Fibroblast of lung (primary cell): ENCODE measurements at regions not wholly inside any gene's neighbourhood (a gene's known extent, or its start where the extent isn't known, plus 50 kb on each side); places are given as distances from the start of the nearest gene placed in this dataset.

Experiments
- DNase-seq, 2 donors: peaks; one replicate each; pipeline versions ENCODE4 v3.0.0 to v3.0.0-alpha.2; 2010; ENCODE audit warnings: low read depth in 2 of 2
- H2AFZ ChIP-seq: 2 replicates; pipeline ENCODE4 v1.5.1; 2012; ENCODE audit warnings: low read length, control low read depth, inconsistent platforms
- H3K27ac ChIP-seq: 2 replicates; pipeline ENCODE4 v1.5.1; 2011; ENCODE audit warnings: low read length, control low read depth; ENCODE audit not compliant: insufficient read depth
- H3K27me3 ChIP-seq: 2 replicates; pipeline ENCODE4 v1.5.1; 2011; ENCODE audit warnings: mild to moderate bottlenecking, low read length; ENCODE audit not compliant: control insufficient read depth, insufficient read depth
- H3K36me3 ChIP-seq: 2 replicates; pipeline ENCODE4 v1.5.1; 2011; ENCODE audit warnings: low read length; ENCODE audit not compliant: control insufficient read depth, insufficient read depth
- H3K4me1 ChIP-seq: 2 replicates; pipeline ENCODE4 v1.5.1; 2011; ENCODE audit warnings: low read length; ENCODE audit not compliant: control insufficient read depth, insufficient read depth; ENCODE audit errors: extremely low read depth
- H3K4me2 ChIP-seq: 2 replicates; pipeline ENCODE4 v1.5.1; 2011; ENCODE audit warnings: low read length, control low read depth; ENCODE audit not compliant: insufficient read depth; ENCODE audit errors: extremely low read depth
- H3K4me3 ChIP-seq, 4 experiments: fragments of 200-600 bp in 1 of 4; sonication (generic) in 1 of 4; replicated peaks in 1 of 4; 2 replicates each; pipeline ENCODE4 v1.5.1; 2011 to 2016; ENCODE audit warnings: low read length in 4 of 4, low read depth in 3 of 4, mild to moderate bottlenecking in 3 of 4, control low read depth in 2 of 4, inconsistent platforms in 1 of 4, mixed read lengths in 1 of 4; ENCODE audit not compliant: insufficient read depth in 1 of 4; ENCODE audit errors: control extremely low read depth in 1 of 4
- H3K79me2 ChIP-seq: 2 replicates; pipeline ENCODE4 v1.5.1; 2012; ENCODE audit warnings: mild to moderate bottlenecking, low read length, inconsistent platforms; ENCODE audit not compliant: control insufficient read depth, insufficient read depth
- H3K9ac ChIP-seq: 2 replicates; pipeline ENCODE4 v1.5.1; 2011; ENCODE audit warnings: mild to moderate bottlenecking, low read length, control low read depth; ENCODE audit not compliant: insufficient read depth
- H3K9me3 ChIP-seq: 2 replicates; pipeline ENCODE4 v1.5.1; 2012; ENCODE audit warnings: low read depth, low read length; ENCODE audit not compliant: control insufficient read depth, insufficient read depth
- H4K20me1 ChIP-seq: 2 replicates; pipeline ENCODE4 v1.5.1; 2011; ENCODE audit warnings: low read length; ENCODE audit not compliant: control insufficient read depth, insufficient read depth; ENCODE audit errors: extremely low read depth
- CTCF ChIP-seq, 2 donors: IDR thresholded peaks in 1 of 2; conservative IDR thresholded peaks in 1 of 2; 1 replicate in 1 of 2; 2 replicates in 1 of 2; pipeline ENCODE4 v1.5.1; 2011 to 2012; ENCODE audit warnings: low read length in 2 of 2, control low read depth in 1 of 2, inconsistent platforms in 1 of 2, low read depth in 1 of 2, mild to moderate bottlenecking in 1 of 2
- EZH2 ChIP-seq: IDR thresholded peaks from 2 replicates; pipeline ENCODE4 v1.5.1; 2012; ENCODE audit warnings: low read length, control low read depth, mild to moderate bottlenecking; ENCODE audit errors: missing control alignments

DNA sequence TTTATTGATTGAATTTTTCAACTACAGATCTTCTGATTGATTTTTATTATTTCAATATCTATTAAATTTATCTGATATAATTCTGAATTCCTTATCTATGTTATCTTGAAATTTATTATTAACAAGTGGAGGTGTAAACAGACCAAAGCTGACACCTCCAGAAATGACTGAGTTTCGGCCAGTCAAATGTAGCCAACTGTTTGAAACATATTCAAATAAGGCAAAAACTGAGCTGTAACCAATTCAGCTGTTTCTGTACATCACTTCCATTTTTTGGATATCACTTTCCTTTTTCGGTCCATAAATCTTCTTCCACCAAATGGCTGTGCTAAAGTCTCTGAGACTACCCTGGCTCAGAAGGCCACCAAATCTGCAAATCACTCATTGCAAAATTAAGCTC, 2127.3 kb upstream of the AGA start:
- Histone ChIP-seq H3K9ac (no peak overlapping the region), H2AFZ (no peak overlapping the region), H3K4me3 (no peak overlapping the region), H3K79me2 (no peaks in the 10 kb centered on the region), H3K4me2 (no peak overlapping the region), H3K4me1 (no peaks in the 10 kb centered on the region), H3K9me3 (no peaks in the 10 kb centered on the region), H4K20me1 (no peaks in the 10 kb centered on the region), H3K27ac (no peak overlapping the region), H3K36me3 (no peaks in the 10 kb centered on the region), H3K27me3 (no peaks in the 10 kb centered on the region)
- no peak for TF ChIP-seq EZH2
- TF ChIP-seq CTCF (conservative IDR thresholded peaks at IDR 0.05 in 1 of 2, IDR thresholded peaks at IDR 0.05 in 1 of 2; ENCODE audit: low read depth in 1 of 2, low read length in 2 of 2): no peak
- DNase-seq: no peak

GRCh38 chr4:179582164-179582905, 2140.1 kb upstream of the AGA start:
- H4K20me1 ChIP-seq: no peaks in the 10 kb centered on the region
- no peak overlapping the region for H3K4me2 ChIP-seq
- DNase-seq: peak; percentile 23 to 38
- H3K27me3 ChIP-seq: no peaks in the 10 kb centered on the region
- H3K79me2 ChIP-seq: no peaks in the 10 kb centered on the region
- no peaks in the 10 kb centered on the region for H3K9me3 ChIP-seq
- no peaks in the 10 kb centered on the region for H3K36me3 ChIP-seq
- H3K27ac ChIP-seq: no peak overlapping the region
- no peak overlapping the region for H2AFZ ChIP-seq
- no peak for TF ChIP-seq EZH2
- TF ChIP-seq CTCF (conservative IDR thresholded peaks at IDR 0.05 in 1 of 2, IDR thresholded peaks at IDR 0.05 in 1 of 2; ENCODE audit: low read depth in 1 of 2, low read length in 2 of 2): no peak
- no peak overlapping the region for H3K4me3 ChIP-seq
- no peak overlapping the region for H3K9ac ChIP-seq
- no peaks in the 10 kb centered on the region for H3K4me1 ChIP-seq

DNA sequence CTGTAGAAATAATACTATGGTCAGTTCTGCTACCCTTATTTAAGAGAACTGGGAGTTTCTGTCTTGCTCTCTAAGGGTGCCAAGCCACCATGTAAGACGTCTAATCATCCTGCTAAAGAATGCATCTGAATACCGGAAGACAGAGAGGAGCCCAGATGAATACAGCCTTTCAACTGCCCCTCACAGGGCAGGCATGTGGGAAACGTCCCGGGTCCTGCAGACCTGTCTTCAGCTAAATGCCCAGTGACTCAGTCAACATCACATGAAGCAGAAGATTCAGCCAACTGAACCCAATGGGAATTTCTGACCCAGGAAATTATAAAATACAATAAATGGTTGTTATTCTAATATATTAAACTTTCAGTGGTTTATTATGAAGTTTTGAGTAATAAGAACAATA, 2141.0 kb upstream of the AGA start:
- no peaks in the 10 kb centered on the region for H3K27me3 ChIP-seq
- H4K20me1 ChIP-seq: no peaks in the 10 kb centered on the region
- H3K4me3 ChIP-seq: no peak overlapping the region
- H3K4me2 ChIP-seq: no peak overlapping the region
- peak in 1 of 2 donors; percentile 17 for DNase-seq
- H2AFZ ChIP-seq: no peak overlapping the region
- no peak overlapping the region for H3K9ac ChIP-seq
- no peaks in the 10 kb centered on the region for H3K36me3 ChIP-seq
- H3K27ac ChIP-seq: no peak overlapping the region
- no peaks in the 10 kb centered on the region for H3K9me3 ChIP-seq
- no peaks in the 10 kb centered on the region for H3K4me1 ChIP-seq
- no peaks in the 10 kb centered on the region for H3K79me2 ChIP-seq
- no peak for TF ChIP-seq CTCF (conservative IDR thresholded peaks at IDR 0.05 in 1 of 2, IDR thresholded peaks at IDR 0.05 in 1 of 2; ENCODE audit: low read depth in 1 of 2, low read length in 2 of 2)
- TF ChIP-seq EZH2: no peak
